Heart left ventricle (tissue), 13 donors: ENCODE measurements at regions not wholly inside any gene's neighbourhood (a gene's known extent, or its start where the extent isn't known, plus 50 kb on each side); places are given as distances from the start of the nearest gene placed in this dataset.

Experiments
- CTCF ChIP-seq, 12 donors: fragments of 200-600 bp; sonication (generic) in 4 of 12; IDR thresholded peaks; one replicate each; pipeline versions ENCODE4 v1.5.0 to v1.8.0; 2018 to 2022; ENCODE audit warnings: antibody characterized with exemption in 12 of 12, mild to moderate bottlenecking in 5 of 12
- POLR2A ChIP-seq, 2 donors: fragments of 450-650 bp; IDR thresholded peaks; one replicate each; pipeline ENCODE4 v1.6.1; 2017; ENCODE audit warnings: antibody characterized with exemption in 2 of 2, mild to moderate bottlenecking in 2 of 2, moderate library complexity in 2 of 2
- donor health status: ischemic (EF 13 %, LVEDD 7.1; RV severe dilation, severe dysfunction).
- donor health status: DM: no; HTN: yes; CAD: no.
- donor health status: DM: no; HTN: no; CAD: no.
- donor health status: ischemic (EF 25% LVEDD 6.9; RV normal size, moderate dysfunction).
- donor health status: ischemic (EF 25% LVEDD 5.7; RV mildly dilated, moderate dysfunction).
- donor health status: ischemic (EF 35%, LVEDD 5.7; RV mildly dilated, moderate dysfunction).
- donor health status: nonischemic (EF 11% LVEDD 7.7; RV severe dilation, severe dysfunction).
- donor health status: DM: yes; HTN: yes; CAD: no.
- donor health status: PGD.
- donor health status: ischemic (EF 29% LVEDD 5.4; RV normal size, mild dysfunction).
- donor health status: nonischemic (EF 23%, LVEDD 6.1; RV moderate dilation, normal function).

- TF ChIP-seq CTCF (IDR thresholded peaks at IDR 0.05) = no peak
- TF ChIP-seq POLR2A (IDR thresholded peaks at IDR 0.05) = no peak
Observed at GRCh38 chr15:25051399-25052154, 96.8 kb downstream of the SNRPN start.
